MCF 10A (cell line): ENCODE measurements at regions not wholly inside any gene's neighbourhood (a gene's known extent, or its start where the extent isn't known, plus 50 kb on each side); places are given as distances from the start of the nearest gene placed in this dataset.

Source experiments
- BruUV-seq: library from RNA; stranded (reverse); fragments of 400-500 nt; replicated peaks from 2 replicates; lab custom pipeline; 2021; lab: Mats Ljungman, UMichigan
- CTCF ChIA-PET: fragments of 300-600 bp; sonication (Branson Sonifier 250); formaldehyde crosslinking; extraction: SDS; loops from one replicate; lab custom pipeline; 2021; ENCODE audit warnings: antibody characterized with exemption, inconsistent platforms; lab: Yijun Ruan, JAX
- POLR2A ChIA-PET: fragments of 300-600, 350-650 bp; sonication (Branson Sonifier 250); formaldehyde crosslinking; extraction: SDS; loops from one replicate; lab custom pipeline; 2020; ENCODE audit warnings: antibody characterized with exemption, inconsistent platforms; lab: Yijun Ruan, JAX
- DNase-seq: peaks from one replicate; pipeline ENCODE4 v3.0.0-alpha.2; 2018; ENCODE audit not compliant: unreplicated experiment
- H3K27ac Mint-ChIP-seq: one replicate; pipeline ENCODE4 v1.8.0; 2022; ENCODE audit warnings: mild to moderate bottlenecking, low read depth, mixed read lengths; ENCODE audit not compliant: unreplicated experiment
- H3K27me3 Mint-ChIP-seq: one replicate; pipeline ENCODE4 v1.8.0; 2022; ENCODE audit warnings: mixed read lengths; ENCODE audit not compliant: insufficient read depth, unreplicated experiment
- H3K36me3 Mint-ChIP-seq: one replicate; pipeline ENCODE4 v1.8.0; 2022; ENCODE audit warnings: mild to moderate bottlenecking, moderate library complexity, mixed read lengths; ENCODE audit not compliant: insufficient read depth, unreplicated experiment
- H3K4me1 Mint-ChIP-seq: one replicate; pipeline ENCODE4 v1.8.0; 2022; ENCODE audit warnings: mixed read lengths; ENCODE audit not compliant: insufficient read depth, unreplicated experiment
- H3K4me3 Mint-ChIP-seq: one replicate; pipeline ENCODE4 v1.8.0; 2022; ENCODE audit warnings: mild to moderate bottlenecking, moderate library complexity, mixed read lengths; ENCODE audit not compliant: unreplicated experiment
- H3K9me3 Mint-ChIP-seq: one replicate; pipeline ENCODE4 v1.8.0; 2022; ENCODE audit warnings: mixed read lengths; ENCODE audit not compliant: unreplicated experiment
- intact Hi-C: fragments of 100-400 bp; cut with micrococcal nuclease; formaldehyde crosslinking; loops from 2 replicates; pipeline ENCODE4 v1.14.1; 2022
- TF ChIP-seq, protein P1 (sequence below): fragments of 200-600 bp; IDR thresholded peaks from one replicate; pipeline ENCODE4 v1.8.0; 2022; ENCODE audit warnings: antibody characterized with exemption, mild to moderate bottlenecking; ENCODE audit not compliant: unreplicated experiment

GRCh38 chr20:55360895-55361294, 644.4 kb downstream of the CBLN4 start:
- intact Hi-C loops, result no loop called here
- Mint-ChIP-seq H3K9me3 (no peaks in the 10 kb centered on the region), H3K36me3 (no peaks in the 10 kb centered on the region), H3K27ac (no peak overlapping the region), H3K27me3 (no peaks in the 10 kb centered on the region), H3K4me1 (no peaks in the 10 kb centered on the region), H3K4me3 (no peak overlapping the region)
- CTCF ChIA-PET, result no interaction called here
- POLR2A ChIA-PET, result no interaction called here
- no peak for DNase-seq
- no TSS peak for BruUV-seq
- TF ChIP-seq, protein P1, sequence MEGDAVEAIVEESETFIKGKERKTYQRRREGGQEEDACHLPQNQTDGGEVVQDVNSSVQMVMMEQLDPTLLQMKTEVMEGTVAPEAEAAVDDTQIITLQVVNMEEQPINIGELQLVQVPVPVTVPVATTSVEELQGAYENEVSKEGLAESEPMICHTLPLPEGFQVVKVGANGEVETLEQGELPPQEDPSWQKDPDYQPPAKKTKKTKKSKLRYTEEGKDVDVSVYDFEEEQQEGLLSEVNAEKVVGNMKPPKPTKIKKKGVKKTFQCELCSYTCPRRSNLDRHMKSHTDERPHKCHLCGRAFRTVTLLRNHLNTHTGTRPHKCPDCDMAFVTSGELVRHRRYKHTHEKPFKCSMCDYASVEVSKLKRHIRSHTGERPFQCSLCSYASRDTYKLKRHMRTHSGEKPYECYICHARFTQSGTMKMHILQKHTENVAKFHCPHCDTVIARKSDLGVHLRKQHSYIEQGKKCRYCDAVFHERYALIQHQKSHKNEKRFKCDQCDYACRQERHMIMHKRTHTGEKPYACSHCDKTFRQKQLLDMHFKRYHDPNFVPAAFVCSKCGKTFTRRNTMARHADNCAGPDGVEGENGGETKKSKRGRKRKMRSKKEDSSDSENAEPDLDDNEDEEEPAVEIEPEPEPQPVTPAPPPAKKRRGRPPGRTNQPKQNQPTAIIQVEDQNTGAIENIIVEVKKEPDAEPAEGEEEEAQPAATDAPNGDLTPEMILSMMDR, result no peak

- TF ChIP-seq, protein P1, result no peak
- CTCF ChIA-PET, result interaction anchor here (0.6 to 0.9 kb wide), 2 partner anchors 13 to 820 kb away, joined by 3 to 4 read pairs; no protein-coding TSS in a partner anchor
- Mint-ChIP-seq H3K27ac (no peak overlapping the region), H3K4me3 (no peak overlapping the region), H3K36me3 (no peaks in the 10 kb centered on the region), H3K4me1 (no peaks in the 10 kb centered on the region), H3K27me3 (no peaks in the 10 kb centered on the region), H3K9me3 (peaks cover 25% of the 10 kb centered on the region)
- DNase-seq, result no peak
- POLR2A ChIA-PET, result no interaction called here
- BruUV-seq, result no TSS peak
- intact Hi-C loops, result no loop called here
Observed at GRCh38 chr20:55354720-55355119, 650.6 kb downstream of the CBLN4 start.

- H3K27me3 Mint-ChIP-seq, result no peaks in the 10 kb centered on the region
- intact Hi-C loops, result no loop called here
- DNase-seq, result no peak
- no TSS peak for BruUV-seq
- H3K4me1 Mint-ChIP-seq, result no peaks in the 10 kb centered on the region
- no peak overlapping the region for H3K4me3 Mint-ChIP-seq
- TF ChIP-seq, protein P1, result no peak
- H3K27ac Mint-ChIP-seq, result no peak overlapping the region
- H3K9me3 Mint-ChIP-seq, result peaks cover 25% of the 10 kb centered on the region
- H3K36me3 Mint-ChIP-seq, result no peaks in the 10 kb centered on the region
- ChIA-PET CTCF (no interaction called here), POLR2A (no interaction called here)
Observed at GRCh38 chr20:55353206-55353605, 652.1 kb downstream of the CBLN4 start.

DNA sequence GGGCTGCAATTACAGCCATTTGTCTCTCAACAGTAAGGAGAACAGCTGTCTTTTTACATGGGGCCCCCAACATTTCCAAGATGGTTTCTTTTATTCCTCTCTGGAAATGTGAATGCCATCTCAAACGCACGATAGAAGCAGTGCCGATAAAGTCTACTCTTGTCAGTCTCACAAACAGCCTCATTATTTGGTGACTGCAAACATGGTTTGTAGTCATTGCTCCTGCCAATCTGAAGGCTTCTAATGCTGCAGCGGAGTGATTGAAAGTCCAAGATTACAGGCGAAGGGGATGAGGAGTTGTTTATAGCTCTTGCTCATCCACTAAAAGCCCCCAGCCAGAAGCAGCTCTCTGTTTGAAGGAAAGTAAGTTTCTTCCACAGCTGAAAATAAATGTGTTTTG, 657.1 kb downstream of the CBLN4 start:
- BruUV-seq, result no TSS peak
- no peaks in the 10 kb centered on the region for H3K36me3 Mint-ChIP-seq
- ChIA-PET CTCF (interaction anchor here (0.6 kb wide), 1 partner anchor 48 kb away, joined by 4 read pairs; no protein-coding TSS in a partner anchor), POLR2A (no interaction called here)
- H3K4me1 Mint-ChIP-seq, result no peaks in the 10 kb centered on the region
- H3K27ac Mint-ChIP-seq, result no peak overlapping the region
- TF ChIP-seq, protein P1, result no peak
- no peaks in the 10 kb centered on the region for H3K27me3 Mint-ChIP-seq
- no peak overlapping the region for H3K4me3 Mint-ChIP-seq
- intact Hi-C loops, result no loop called here
- H3K9me3 Mint-ChIP-seq, result peaks cover 12% of the 10 kb centered on the region
- no peak for DNase-seq
